ENCODE measurements at regions not wholly inside any gene's neighbourhood (a gene's known extent, or its start where the extent isn't known, plus 50 kb on each side); places are given as distances from the start of the nearest gene placed in this dataset.

- TF ChIP-seq CTCF (IDR thresholded peaks at IDR 0.05; ENCODE audit: low read depth, low read length): no peak
- no peak for DNase-seq (ENCODE audit: extremely low read depth, low read depth)
These were observed 511.7 kb downstream of the NR2F1-AS1 start for GRCh38 chr5:93069276-93069675.

- no peak for DNase-seq (ENCODE audit: extremely low read depth, low read depth)
These were observed 518.5 kb downstream of the NR2F1-AS1 start for GRCh38 chr5:93062548-93062947.

GRCh38 chr5:93058309-93058708 is 522.7 kb downstream of the NR2F1-AS1 start:
- peak; percentile 67 for DNase-seq (ENCODE audit: extremely low read depth, low read depth)
- TF ChIP-seq CTCF (IDR thresholded peaks at IDR 0.05; ENCODE audit: low read depth, low read length): no peak

More at GRCh38 chr5:93062548-93062947, 518.5 kb downstream of the NR2F1-AS1 start:
- TF ChIP-seq CTCF (IDR thresholded peaks at IDR 0.05; ENCODE audit: low read depth, low read length): no peak; the same call in 1 of the 2 replicates

- no peak for TF ChIP-seq CTCF (IDR thresholded peaks at IDR 0.05; ENCODE audit: low read depth, low read length)
- DNase-seq (ENCODE audit: extremely low read depth, low read depth): no peak
These were observed 523.7 kb downstream of the NR2F1-AS1 start for GRCh38 chr5:93057311-93057710.

GRCh38 chr5:93055971-93056370 is 525.0 kb downstream of the NR2F1-AS1 start:
- no peak for TF ChIP-seq CTCF (IDR thresholded peaks at IDR 0.05; ENCODE audit: low read depth, low read length)
- no peak for DNase-seq (ENCODE audit: extremely low read depth, low read depth)

- TF ChIP-seq CTCF (IDR thresholded peaks at IDR 0.05; ENCODE audit: low read depth, low read length): no peak
- DNase-seq (ENCODE audit: extremely low read depth, low read depth): no peak
These were observed 525.5 kb downstream of the NR2F1-AS1 start for GRCh38 chr5:93055561-93055960.

GRCh38 chr5:93054424-93055163 is 526.4 kb downstream of the NR2F1-AS1 start:
- no peak for TF ChIP-seq CTCF (IDR thresholded peaks at IDR 0.05; ENCODE audit: low read depth, low read length)
- no peak for DNase-seq (ENCODE audit: extremely low read depth, low read depth)
